ENCODE measurements at regions not wholly inside any gene's neighbourhood (a gene's known extent, or its start where the extent isn't known, plus 50 kb on each side); places are given as distances from the start of the nearest gene placed in this dataset.

DNA sequence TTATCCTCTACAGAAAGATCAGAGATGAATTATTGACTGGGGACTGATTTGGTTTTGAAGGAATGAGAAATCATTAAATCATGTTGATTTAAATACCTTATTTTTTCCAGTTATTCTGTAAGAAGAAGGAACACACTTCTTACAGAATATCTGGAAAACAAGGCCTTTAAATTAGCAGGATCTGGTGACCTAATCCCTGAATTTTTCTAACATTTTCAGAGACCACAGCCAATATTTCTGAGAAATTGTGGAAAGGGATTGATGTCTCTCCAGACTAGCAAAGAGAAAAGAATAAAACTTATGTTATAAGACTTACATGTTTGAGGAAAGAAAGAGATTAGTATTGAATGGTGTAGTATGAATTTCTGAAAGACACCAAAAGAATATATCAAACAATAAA is 104.0 kb downstream of the KCNE4 start:
- Histone ChIP-seq H3K9me3 (no peaks in the 10 kb centered on the region), H3K4me1 (no peaks in the 10 kb centered on the region), H3K27ac (no peak overlapping the region), H3K4me2 (no peak overlapping the region), H3K4me3 (no peak overlapping the region)
- DNase-seq (ENCODE audit: low read depth in 1 of 2, low spot score in 1 of 2) (no peak), ATAC-seq (no peak), FAIRE-seq (no peak)
- TF ChIP-seq, protein P1, sequence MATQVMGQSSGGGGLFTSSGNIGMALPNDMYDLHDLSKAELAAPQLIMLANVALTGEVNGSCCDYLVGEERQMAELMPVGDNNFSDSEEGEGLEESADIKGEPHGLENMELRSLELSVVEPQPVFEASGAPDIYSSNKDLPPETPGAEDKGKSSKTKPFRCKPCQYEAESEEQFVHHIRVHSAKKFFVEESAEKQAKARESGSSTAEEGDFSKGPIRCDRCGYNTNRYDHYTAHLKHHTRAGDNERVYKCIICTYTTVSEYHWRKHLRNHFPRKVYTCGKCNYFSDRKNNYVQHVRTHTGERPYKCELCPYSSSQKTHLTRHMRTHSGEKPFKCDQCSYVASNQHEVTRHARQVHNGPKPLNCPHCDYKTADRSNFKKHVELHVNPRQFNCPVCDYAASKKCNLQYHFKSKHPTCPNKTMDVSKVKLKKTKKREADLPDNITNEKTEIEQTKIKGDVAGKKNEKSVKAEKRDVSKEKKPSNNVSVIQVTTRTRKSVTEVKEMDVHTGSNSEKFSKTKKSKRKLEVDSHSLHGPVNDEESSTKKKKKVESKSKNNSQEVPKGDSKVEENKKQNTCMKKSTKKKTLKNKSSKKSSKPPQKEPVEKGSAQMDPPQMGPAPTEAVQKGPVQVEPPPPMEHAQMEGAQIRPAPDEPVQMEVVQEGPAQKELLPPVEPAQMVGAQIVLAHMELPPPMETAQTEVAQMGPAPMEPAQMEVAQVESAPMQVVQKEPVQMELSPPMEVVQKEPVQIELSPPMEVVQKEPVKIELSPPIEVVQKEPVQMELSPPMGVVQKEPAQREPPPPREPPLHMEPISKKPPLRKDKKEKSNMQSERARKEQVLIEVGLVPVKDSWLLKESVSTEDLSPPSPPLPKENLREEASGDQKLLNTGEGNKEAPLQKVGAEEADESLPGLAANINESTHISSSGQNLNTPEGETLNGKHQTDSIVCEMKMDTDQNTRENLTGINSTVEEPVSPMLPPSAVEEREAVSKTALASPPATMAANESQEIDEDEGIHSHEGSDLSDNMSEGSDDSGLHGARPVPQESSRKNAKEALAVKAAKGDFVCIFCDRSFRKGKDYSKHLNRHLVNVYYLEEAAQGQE (IDR thresholded peaks at IDR 0.05), result no peak
- TF ChIP-seq, protein P2, sequence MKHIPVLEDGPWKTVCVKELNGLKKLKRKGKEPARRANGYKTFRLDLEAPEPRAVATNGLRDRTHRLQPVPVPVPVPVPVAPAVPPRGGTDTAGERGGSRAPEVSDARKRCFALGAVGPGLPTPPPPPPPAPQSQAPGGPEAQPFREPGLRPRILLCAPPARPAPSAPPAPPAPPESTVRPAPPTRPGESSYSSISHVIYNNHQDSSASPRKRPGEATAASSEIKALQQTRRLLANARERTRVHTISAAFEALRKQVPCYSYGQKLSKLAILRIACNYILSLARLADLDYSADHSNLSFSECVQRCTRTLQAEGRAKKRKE (CRISPR knock-in tag; IDR thresholded peaks at IDR 0.05; ENCODE audit: low read depth), result no peak
- TF ChIP-seq CHD2 (IDR thresholded peaks at IDR 0.05; ENCODE audit: low read length, partially characterized antibody) (no peak), KDM1A (IDR thresholded peaks at IDR 0.05; ENCODE audit: low read depth) (no peak), RARB (CRISPR knock-in tag; IDR thresholded peaks at IDR 0.05) (no peak), CBX2 (IDR thresholded peaks at IDR 0.05; ENCODE audit: borderline replicate concordance, low read depth) (no peak)
- TF ChIP-seq, protein P3, sequence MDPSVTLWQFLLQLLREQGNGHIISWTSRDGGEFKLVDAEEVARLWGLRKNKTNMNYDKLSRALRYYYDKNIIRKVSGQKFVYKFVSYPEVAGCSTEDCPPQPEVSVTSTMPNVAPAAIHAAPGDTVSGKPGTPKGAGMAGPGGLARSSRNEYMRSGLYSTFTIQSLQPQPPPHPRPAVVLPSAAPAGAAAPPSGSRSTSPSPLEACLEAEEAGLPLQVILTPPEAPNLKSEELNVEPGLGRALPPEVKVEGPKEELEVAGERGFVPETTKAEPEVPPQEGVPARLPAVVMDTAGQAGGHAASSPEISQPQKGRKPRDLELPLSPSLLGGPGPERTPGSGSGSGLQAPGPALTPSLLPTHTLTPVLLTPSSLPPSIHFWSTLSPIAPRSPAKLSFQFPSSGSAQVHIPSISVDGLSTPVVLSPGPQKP (IDR thresholded peaks at IDR 0.05; ENCODE audit: low read depth, low read length), result no peak
- ChIA-PET POLR2A (no interaction called here), CTCF (no interaction called here)

DNA sequence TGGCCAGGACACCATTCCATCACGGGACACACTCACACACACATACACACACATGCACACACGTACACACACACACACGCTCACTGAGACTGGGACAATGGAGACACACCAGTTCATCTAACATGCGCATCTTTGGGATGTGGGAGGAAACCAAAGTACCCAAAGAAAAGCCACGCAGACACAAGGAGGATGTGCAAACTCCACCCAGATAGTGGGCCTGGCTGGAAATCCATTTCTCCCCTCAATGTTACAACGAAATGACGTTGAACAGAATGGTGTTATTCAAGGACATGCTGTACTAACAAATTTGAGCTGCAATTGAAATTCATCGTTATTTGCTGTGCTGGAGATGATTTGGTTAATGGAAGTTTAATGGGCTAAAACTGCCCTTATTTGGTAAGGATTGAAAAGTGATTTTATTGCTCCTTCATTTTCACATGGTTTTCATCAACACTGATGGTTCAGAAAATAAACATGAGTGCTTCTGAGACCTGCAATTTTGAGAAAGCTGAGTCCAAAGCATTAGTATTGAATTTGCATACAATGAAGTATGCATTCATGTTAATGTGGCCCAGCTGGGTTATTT is 110.0 kb downstream of the KCNE4 start:
- DNase-seq (ENCODE audit: low read depth in 1 of 2, low spot score in 1 of 2), result no peak
- Histone ChIP-seq H3K4me3 (no peak overlapping the region), H3K27ac (no peak overlapping the region), H3K4me2 (no peak overlapping the region), H3K4me1 (no peaks in the 10 kb centered on the region), H3K9me3 (no peaks in the 10 kb centered on the region)
- ChIA-PET CTCF (interaction anchor here (1.5 to 2.4 kb wide), 3 partner anchors 10 to 190 kb away, joined by 4 to 5 read pairs (median 5); no protein-coding TSS in a partner anchor), POLR2A (no interaction called here)
- ATAC-seq, result no peak
- WGBS (ENCODE audit: missing lambda C conversion rate), result 69% methylated on average over 8 of the region's 8 CpGs
- no peak for FAIRE-seq
- TF ChIP-seq TP53 (CRISPR knock-in tag; IDR thresholded peaks at IDR 0.05), result no peak
- TF ChIP-seq, protein P4, sequence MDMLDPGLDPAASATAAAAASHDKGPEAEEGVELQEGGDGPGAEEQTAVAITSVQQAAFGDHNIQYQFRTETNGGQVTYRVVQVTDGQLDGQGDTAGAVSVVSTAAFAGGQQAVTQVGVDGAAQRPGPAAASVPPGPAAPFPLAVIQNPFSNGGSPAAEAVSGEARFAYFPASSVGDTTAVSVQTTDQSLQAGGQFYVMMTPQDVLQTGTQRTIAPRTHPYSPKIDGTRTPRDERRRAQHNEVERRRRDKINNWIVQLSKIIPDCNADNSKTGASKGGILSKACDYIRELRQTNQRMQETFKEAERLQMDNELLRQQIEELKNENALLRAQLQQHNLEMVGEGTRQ (IDR thresholded peaks at IDR 0.05), result no peak
- TF ChIP-seq RARB (CRISPR knock-in tag; IDR thresholded peaks at IDR 0.05), result no peak
- TF ChIP-seq, protein P3 (IDR thresholded peaks at IDR 0.05; ENCODE audit: low read depth, low read length), result no peak
- TF ChIP-seq CBX2 (IDR thresholded peaks at IDR 0.05; ENCODE audit: borderline replicate concordance, low read depth), result no peak
- TF ChIP-seq RFX5 (IDR thresholded peaks at IDR 0.05), result no peak
- no peak for TF ChIP-seq MYC (IDR thresholded peaks at IDR 0.05; ENCODE audit: borderline replicate concordance, low read length)
- TF ChIP-seq, protein P5, sequence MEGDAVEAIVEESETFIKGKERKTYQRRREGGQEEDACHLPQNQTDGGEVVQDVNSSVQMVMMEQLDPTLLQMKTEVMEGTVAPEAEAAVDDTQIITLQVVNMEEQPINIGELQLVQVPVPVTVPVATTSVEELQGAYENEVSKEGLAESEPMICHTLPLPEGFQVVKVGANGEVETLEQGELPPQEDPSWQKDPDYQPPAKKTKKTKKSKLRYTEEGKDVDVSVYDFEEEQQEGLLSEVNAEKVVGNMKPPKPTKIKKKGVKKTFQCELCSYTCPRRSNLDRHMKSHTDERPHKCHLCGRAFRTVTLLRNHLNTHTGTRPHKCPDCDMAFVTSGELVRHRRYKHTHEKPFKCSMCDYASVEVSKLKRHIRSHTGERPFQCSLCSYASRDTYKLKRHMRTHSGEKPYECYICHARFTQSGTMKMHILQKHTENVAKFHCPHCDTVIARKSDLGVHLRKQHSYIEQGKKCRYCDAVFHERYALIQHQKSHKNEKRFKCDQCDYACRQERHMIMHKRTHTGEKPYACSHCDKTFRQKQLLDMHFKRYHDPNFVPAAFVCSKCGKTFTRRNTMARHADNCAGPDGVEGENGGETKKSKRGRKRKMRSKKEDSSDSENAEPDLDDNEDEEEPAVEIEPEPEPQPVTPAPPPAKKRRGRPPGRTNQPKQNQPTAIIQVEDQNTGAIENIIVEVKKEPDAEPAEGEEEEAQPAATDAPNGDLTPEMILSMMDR (IDR thresholded peaks at IDR 0.05), result no peak
- no peak for TF ChIP-seq FOSB (CRISPR knock-in tag; IDR thresholded peaks at IDR 0.05)
- no peak for TF ChIP-seq EP300 (IDR thresholded peaks at IDR 0.05)
- TF ChIP-seq TFCP2L1 (CRISPR knock-in tag; IDR thresholded peaks at IDR 0.05), result no peak
- no peak for TF ChIP-seq HOXB13 (CRISPR knock-in tag; IDR thresholded peaks at IDR 0.05; ENCODE audit: low read depth)
- TF ChIP-seq NPAS2 (CRISPR knock-in tag; IDR thresholded peaks at IDR 0.05; ENCODE audit: borderline replicate concordance), result no peak
- no peak for TF ChIP-seq NFE2L2 (conservative IDR thresholded peaks at IDR 0.05; ENCODE audit: low read length)
- no peak for TF ChIP-seq MAFK (IDR thresholded peaks at IDR 0.05; ENCODE audit: partially characterized antibody)
- TF ChIP-seq ZFP36 (IDR thresholded peaks at IDR 0.05; ENCODE audit: borderline replicate concordance, partially characterized antibody), result no peak
- TF ChIP-seq FOXS1 (CRISPR knock-in tag; IDR thresholded peaks at IDR 0.05), result no peak
- no peak for TF ChIP-seq ZNF302 (CRISPR knock-in tag; IDR thresholded peaks at IDR 0.05)
- no peak for TF ChIP-seq ZSCAN20 (CRISPR knock-in tag; IDR thresholded peaks at IDR 0.05)
- no peak for TF ChIP-seq CEBPB (IDR thresholded peaks at IDR 0.05)

Measured in A549 (cell line).